GM23338 (cell line): ENCODE measurements at regions not wholly inside any gene's neighbourhood (a gene's known extent, or its start where the extent isn't known, plus 50 kb on each side); places are given as distances from the start of the nearest gene placed in this dataset.

Experiments used
- ATAC-seq: fragments of 200-7000 bp; cut with Tn5 transposase; 3 replicates; pipeline ENCODE4 v1.9.1; 2020
- DNase-seq: peaks from one replicate; pipeline ENCODE4 v3.0.0-alpha.2; 2015; ENCODE audit warnings: low spot score
- H2AFZ ChIP-seq: fragments of 200-600 bp; sonication (generic); 2 replicates; pipeline ENCODE4 v1.8.0; 2016; ENCODE audit warnings: antibody characterized with exemption, mild to moderate bottlenecking, moderate library complexity
- H3F3A ChIP-seq: fragments of 200-600 bp; sonication (generic); replicated peaks from 2 replicates; pipeline ENCODE4 v1.8.0; 2017; ENCODE audit warnings: antibody characterized with exemption, mixed run types, low read depth
- H3K27ac ChIP-seq: fragments of 200-600 bp; sonication (generic); 2 replicates; pipeline ENCODE4 v1.6.1; 2016; ENCODE audit warnings: low read depth
- H3K27me3 ChIP-seq: fragments of 200-600 bp; sonication (generic); 2 replicates; pipeline ENCODE4 v1.8.0; 2016; ENCODE audit warnings: mild to moderate bottlenecking, mixed run types, moderate library complexity; ENCODE audit not compliant: insufficient read depth
- H3K36me3 ChIP-seq: fragments of 200-600 bp; sonication (generic); 2 replicates; pipeline ENCODE4 v1.8.0; 2016; ENCODE audit warnings: mild to moderate bottlenecking; ENCODE audit not compliant: insufficient read depth
- H3K4me1 ChIP-seq: fragments of 200-600 bp; sonication (generic); 2 replicates; pipeline ENCODE4 v1.8.0; 2016; ENCODE audit warnings: mild to moderate bottlenecking, moderate library complexity; ENCODE audit not compliant: insufficient read depth
- H3K4me2 ChIP-seq: fragments of 200-600 bp; sonication (generic); 2 replicates; pipeline ENCODE4 v1.7.1; 2017; ENCODE audit warnings: mixed run types
- H3K4me3 ChIP-seq: fragments of 200-600 bp; sonication (generic); 2 replicates; pipeline ENCODE4 v1.6.1; 2016; ENCODE audit warnings: mixed run types
- H3K79me2 ChIP-seq: fragments of 200-600 bp; sonication (generic); replicated peaks from 2 replicates; pipeline ENCODE4 v1.8.0; 2017; ENCODE audit warnings: mild to moderate bottlenecking; ENCODE audit not compliant: insufficient read depth
- H3K9me2 ChIP-seq: fragments of 200-600 bp; sonication (generic); 2 replicates; pipeline ENCODE4 v1.8.0; 2017; ENCODE audit not compliant: insufficient read depth
- H4K20me1 ChIP-seq: fragments of 200-600 bp; sonication (generic); replicated peaks from 2 replicates; pipeline ENCODE4 v1.8.0; 2017; ENCODE audit warnings: mild to moderate bottlenecking; ENCODE audit not compliant: insufficient read depth
- H3K27ac Mint-ChIP-seq: 2 replicates; pipeline ENCODE4 v1.8.0; 2020; ENCODE audit warnings: inconsistent platforms, mild to moderate bottlenecking, moderate library complexity, mixed read lengths
- H3K27me3 Mint-ChIP-seq: 3 replicates; pipeline ENCODE4 v1.8.0; 2022; ENCODE audit warnings: low read depth, mild to moderate bottlenecking, moderate library complexity, mixed read lengths, inconsistent platforms; ENCODE audit not compliant: insufficient read depth, poor library complexity
- H3K36me3 Mint-ChIP-seq: 3 replicates; pipeline ENCODE4 v1.8.0; 2021; ENCODE audit warnings: low read depth, mild to moderate bottlenecking, inconsistent platforms, moderate library complexity, mixed read lengths
- H3K4me1 Mint-ChIP-seq: 3 replicates; pipeline ENCODE4 v1.8.0; 2020; ENCODE audit warnings: mild to moderate bottlenecking, inconsistent platforms, mixed read lengths
- H3K4me3 Mint-ChIP-seq: 3 replicates; pipeline ENCODE4 v1.8.0; 2021; ENCODE audit warnings: moderate library complexity, mild to moderate bottlenecking, inconsistent platforms, mixed read lengths
- H3K9me3 Mint-ChIP-seq: 3 replicates; pipeline ENCODE4 v1.8.0; 2020; ENCODE audit warnings: moderate library complexity, mild to moderate bottlenecking, inconsistent platforms, mixed read lengths
- CREB1 ChIP-seq: fragments of 250-450 bp; sonication (Bioruptor Pico); IDR thresholded peaks from 2 replicates; pipeline ENCODE4 v1.5.0; 2020; ENCODE audit warnings: low read depth, mild to moderate bottlenecking, moderate library complexity
- ETS1 ChIP-seq: IDR thresholded peaks from 2 replicates; pipeline ENCODE4 v1.6.1; 2016; ENCODE audit warnings: antibody characterized with exemption
- EZH2 ChIP-seq: fragments of 200-600 bp; sonication (generic); IDR thresholded peaks from one replicate; pipeline ENCODE4 v1.8.0; 2017; ENCODE audit warnings: antibody characterized with exemption, mild to moderate bottlenecking, low read depth; ENCODE audit not compliant: unreplicated experiment
- ZNF114 ChIP-seq: fragments of 250-450 bp; sonication (Bioruptor Pico); IDR thresholded peaks from 2 replicates; pipeline ENCODE4 v1.5.0; 2020; ENCODE audit warnings: mild to moderate bottlenecking, moderate library complexity
- ZNF331 ChIP-seq: fragments of 250-450 bp; sonication (Bioruptor Pico); IDR thresholded peaks from 2 replicates; pipeline ENCODE4 v1.5.0; 2020; ENCODE audit warnings: low read depth, mild to moderate bottlenecking, moderate library complexity
- ZNF462 ChIP-seq: fragments of 250-450 bp; sonication (Bioruptor Pico); IDR thresholded peaks from 2 replicates; pipeline ENCODE4 v1.5.0; 2020; ENCODE audit warnings: mild to moderate bottlenecking, moderate library complexity
- TF ChIP-seq, protein P1 (sequence below): IDR thresholded peaks from one replicate; pipeline ENCODE4 v1.6.1; 2018; ENCODE audit warnings: antibody characterized with exemption; ENCODE audit not compliant: unreplicated experiment
- TF ChIP-seq, protein P2 (sequence below), 2 experiments: fragments of 200-600 bp in 1 of 2; sonication (generic) in 1 of 2; conservative IDR thresholded peaks; 2 replicates each; pipeline versions ENCODE4 v1.5.1 to v1.6.1; 2016 to 2017; ENCODE audit warnings: antibody characterized with exemption in 2 of 2, low read depth in 2 of 2, mild to moderate bottlenecking in 2 of 2, moderate library complexity in 1 of 2

- no peak for DNase-seq
- H3K4me3 Mint-ChIP-seq: no peak overlapping the region
- Histone ChIP-seq H3K27ac (no peak overlapping the region), H3K36me3 (no peaks in the 10 kb centered on the region), H3K27me3 (no peaks in the 10 kb centered on the region), H4K20me1 (no peaks in the 10 kb centered on the region), H3K4me2 (no peak overlapping the region), H3K4me3 (no peak overlapping the region), H3F3A (no peaks in the 10 kb centered on the region), H3K9me2 (no peaks in the 10 kb centered on the region), H3K4me1 (peaks cover 25% of the 10 kb centered on the region), H2AFZ (no peak overlapping the region), H3K79me2 (no peaks in the 10 kb centered on the region)
- H3K9me3 Mint-ChIP-seq: peaks cover 3% of the 10 kb centered on the region; the same call in 1 of the 3 replicates
- peaks cover 27% of the 10 kb centered on the region for H3K4me1 Mint-ChIP-seq
- H3K36me3 Mint-ChIP-seq: no peaks in the 10 kb centered on the region
- H3K27me3 Mint-ChIP-seq: peaks cover 24% of the 10 kb centered on the region
- no peak overlapping the region for H3K27ac Mint-ChIP-seq
- no peak for TF ChIP-seq ETS1
- TF ChIP-seq, protein P1, sequence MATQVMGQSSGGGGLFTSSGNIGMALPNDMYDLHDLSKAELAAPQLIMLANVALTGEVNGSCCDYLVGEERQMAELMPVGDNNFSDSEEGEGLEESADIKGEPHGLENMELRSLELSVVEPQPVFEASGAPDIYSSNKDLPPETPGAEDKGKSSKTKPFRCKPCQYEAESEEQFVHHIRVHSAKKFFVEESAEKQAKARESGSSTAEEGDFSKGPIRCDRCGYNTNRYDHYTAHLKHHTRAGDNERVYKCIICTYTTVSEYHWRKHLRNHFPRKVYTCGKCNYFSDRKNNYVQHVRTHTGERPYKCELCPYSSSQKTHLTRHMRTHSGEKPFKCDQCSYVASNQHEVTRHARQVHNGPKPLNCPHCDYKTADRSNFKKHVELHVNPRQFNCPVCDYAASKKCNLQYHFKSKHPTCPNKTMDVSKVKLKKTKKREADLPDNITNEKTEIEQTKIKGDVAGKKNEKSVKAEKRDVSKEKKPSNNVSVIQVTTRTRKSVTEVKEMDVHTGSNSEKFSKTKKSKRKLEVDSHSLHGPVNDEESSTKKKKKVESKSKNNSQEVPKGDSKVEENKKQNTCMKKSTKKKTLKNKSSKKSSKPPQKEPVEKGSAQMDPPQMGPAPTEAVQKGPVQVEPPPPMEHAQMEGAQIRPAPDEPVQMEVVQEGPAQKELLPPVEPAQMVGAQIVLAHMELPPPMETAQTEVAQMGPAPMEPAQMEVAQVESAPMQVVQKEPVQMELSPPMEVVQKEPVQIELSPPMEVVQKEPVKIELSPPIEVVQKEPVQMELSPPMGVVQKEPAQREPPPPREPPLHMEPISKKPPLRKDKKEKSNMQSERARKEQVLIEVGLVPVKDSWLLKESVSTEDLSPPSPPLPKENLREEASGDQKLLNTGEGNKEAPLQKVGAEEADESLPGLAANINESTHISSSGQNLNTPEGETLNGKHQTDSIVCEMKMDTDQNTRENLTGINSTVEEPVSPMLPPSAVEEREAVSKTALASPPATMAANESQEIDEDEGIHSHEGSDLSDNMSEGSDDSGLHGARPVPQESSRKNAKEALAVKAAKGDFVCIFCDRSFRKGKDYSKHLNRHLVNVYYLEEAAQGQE: no peak
- no peak for TF ChIP-seq EZH2
- TF ChIP-seq, protein P2, sequence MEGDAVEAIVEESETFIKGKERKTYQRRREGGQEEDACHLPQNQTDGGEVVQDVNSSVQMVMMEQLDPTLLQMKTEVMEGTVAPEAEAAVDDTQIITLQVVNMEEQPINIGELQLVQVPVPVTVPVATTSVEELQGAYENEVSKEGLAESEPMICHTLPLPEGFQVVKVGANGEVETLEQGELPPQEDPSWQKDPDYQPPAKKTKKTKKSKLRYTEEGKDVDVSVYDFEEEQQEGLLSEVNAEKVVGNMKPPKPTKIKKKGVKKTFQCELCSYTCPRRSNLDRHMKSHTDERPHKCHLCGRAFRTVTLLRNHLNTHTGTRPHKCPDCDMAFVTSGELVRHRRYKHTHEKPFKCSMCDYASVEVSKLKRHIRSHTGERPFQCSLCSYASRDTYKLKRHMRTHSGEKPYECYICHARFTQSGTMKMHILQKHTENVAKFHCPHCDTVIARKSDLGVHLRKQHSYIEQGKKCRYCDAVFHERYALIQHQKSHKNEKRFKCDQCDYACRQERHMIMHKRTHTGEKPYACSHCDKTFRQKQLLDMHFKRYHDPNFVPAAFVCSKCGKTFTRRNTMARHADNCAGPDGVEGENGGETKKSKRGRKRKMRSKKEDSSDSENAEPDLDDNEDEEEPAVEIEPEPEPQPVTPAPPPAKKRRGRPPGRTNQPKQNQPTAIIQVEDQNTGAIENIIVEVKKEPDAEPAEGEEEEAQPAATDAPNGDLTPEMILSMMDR (conservative IDR thresholded peaks at IDR 0.05; ENCODE audit: low read depth in 2 of 2): no peak
- TF ChIP-seq ZNF114 (CRISPR knock-in tag): no peak
- TF ChIP-seq ZNF331 (CRISPR knock-in tag): no peak
- TF ChIP-seq ZNF462 (CRISPR knock-in tag): no peak
- TF ChIP-seq CREB1: no peak
- ATAC-seq: no peak
These were observed 57.5 kb downstream of the MAGEF1 start for GRCh38 chr3:184654375-184654774.
